ENCODE measurements at regions not wholly inside any gene's neighbourhood (a gene's known extent, or its start where the extent isn't known, plus 50 kb on each side); places are given as distances from the start of the nearest gene placed in this dataset.
A peak's percentile ranks its signal among the peaks of the same experiment; 100 is the strongest.

GRCh38 chrX:149274516-149275105 lies 230.5 kb downstream of the IDS start:
- DNase-seq (ENCODE audit: low read depth, low spot score), result no peak

- no peak for DNase-seq (ENCODE audit: low read depth, low spot score)
Measured at GRCh38 chrX:149272690-149273463, 232.2 kb downstream of the IDS start.

GRCh38 chrX:149267878-149268813 lies 237.0 kb downstream of the IDS start:
- no peak for DNase-seq (ENCODE audit: low read depth, low spot score)

- DNase-seq (ENCODE audit: low read depth, low spot score), result no peak
Measured at GRCh38 chrX:149262086-149262485, 243.0 kb downstream of the IDS start.

- no peak for DNase-seq (ENCODE audit: low read depth, low spot score)
Measured at GRCh38 chrX:149259241-149259640, 245.9 kb downstream of the IDS start.

- no peak for DNase-seq (ENCODE audit: low read depth, low spot score)
Measured at GRCh38 chrX:149255860-149256259, 249.2 kb downstream of the IDS start.

GRCh38 chrX:149248073-149248625 lies 257.0 kb downstream of the IDS start:
- DNase-seq (ENCODE audit: low read depth, low spot score), result peak; percentile 20

GRCh38 chrX:149230689-149231088 lies 274.4 kb downstream of the IDS start:
- no peak for DNase-seq (ENCODE audit: low read depth, low spot score)

- DNase-seq (ENCODE audit: low read depth, low spot score), result no peak
Measured at GRCh38 chrX:149223854-149224253, 281.3 kb downstream of the IDS start.

GRCh38 chrX:149222040-149222439 lies 283.1 kb downstream of the IDS start:
- DNase-seq (ENCODE audit: low read depth, low spot score), result no peak

GRCh38 chrX:149221230-149221629 lies 283.9 kb downstream of the IDS start:
- no peak for DNase-seq (ENCODE audit: low read depth, low spot score)

GRCh38 chrX:149213264-149213663 lies 291.8 kb downstream of the IDS start:
- DNase-seq (ENCODE audit: low read depth, low spot score), result no peak

GRCh38 chrX:149208307-149208706 lies 296.8 kb downstream of the IDS start:
- no peak for DNase-seq (ENCODE audit: low read depth, low spot score)

GRCh38 chrX:149207518-149207917 lies 297.6 kb downstream of the IDS start:
- DNase-seq (ENCODE audit: low read depth, low spot score), result no peak

- DNase-seq (ENCODE audit: low read depth, low spot score), result no peak
Measured at GRCh38 chrX:149205937-149206336, 299.2 kb downstream of the IDS start.

GRCh38 chrX:149205081-149205480 lies 300.0 kb downstream of the IDS start:
- DNase-seq (ENCODE audit: low read depth, low spot score), result no peak

- no peak for DNase-seq (ENCODE audit: low read depth, low spot score)
Measured at GRCh38 chrX:149199734-149200133, 305.4 kb downstream of the IDS start.

- DNase-seq (ENCODE audit: low read depth, low spot score), result no peak
Measured at GRCh38 chrX:149198980-149199732, 305.9 kb downstream of the IDS start.

GRCh38 chrX:149185087-149185486 lies 320.0 kb downstream of the IDS start:
- no peak for DNase-seq (ENCODE audit: low read depth, low spot score)

GRCh38 chrX:149161435-149162088 lies 343.5 kb downstream of the IDS start:
- DNase-seq (ENCODE audit: low read depth, low spot score), result no peak

GRCh38 chrX:149157976-149158375 lies 347.1 kb downstream of the IDS start:
- DNase-seq (ENCODE audit: low read depth, low spot score), result no peak
